GM23248 (cell line): ENCODE measurements at regions not wholly inside any gene's neighbourhood (a gene's known extent, or its start where the extent isn't known, plus 50 kb on each side); places are given as distances from the start of the nearest gene placed in this dataset.

Experiments
- EZH2 ChIP-seq: fragments of 200-600 bp; sonication (generic); IDR thresholded peaks from 2 replicates; pipeline ENCODE4 v1.6.1; 2018; ENCODE audit warnings: antibody characterized with exemption, mild to moderate bottlenecking; ENCODE audit not compliant: insufficient read depth, poor library complexity, severe bottlenecking
- EZH2phosphoT487 ChIP-seq: fragments of 200-600 bp; sonication (generic); IDR thresholded peaks from 2 replicates; pipeline ENCODE4 v1.6.1; 2018; ENCODE audit warnings: antibody characterized with exemption, moderate library complexity, mild to moderate bottlenecking, low read depth; ENCODE audit not compliant: insufficient read depth

DNA sequence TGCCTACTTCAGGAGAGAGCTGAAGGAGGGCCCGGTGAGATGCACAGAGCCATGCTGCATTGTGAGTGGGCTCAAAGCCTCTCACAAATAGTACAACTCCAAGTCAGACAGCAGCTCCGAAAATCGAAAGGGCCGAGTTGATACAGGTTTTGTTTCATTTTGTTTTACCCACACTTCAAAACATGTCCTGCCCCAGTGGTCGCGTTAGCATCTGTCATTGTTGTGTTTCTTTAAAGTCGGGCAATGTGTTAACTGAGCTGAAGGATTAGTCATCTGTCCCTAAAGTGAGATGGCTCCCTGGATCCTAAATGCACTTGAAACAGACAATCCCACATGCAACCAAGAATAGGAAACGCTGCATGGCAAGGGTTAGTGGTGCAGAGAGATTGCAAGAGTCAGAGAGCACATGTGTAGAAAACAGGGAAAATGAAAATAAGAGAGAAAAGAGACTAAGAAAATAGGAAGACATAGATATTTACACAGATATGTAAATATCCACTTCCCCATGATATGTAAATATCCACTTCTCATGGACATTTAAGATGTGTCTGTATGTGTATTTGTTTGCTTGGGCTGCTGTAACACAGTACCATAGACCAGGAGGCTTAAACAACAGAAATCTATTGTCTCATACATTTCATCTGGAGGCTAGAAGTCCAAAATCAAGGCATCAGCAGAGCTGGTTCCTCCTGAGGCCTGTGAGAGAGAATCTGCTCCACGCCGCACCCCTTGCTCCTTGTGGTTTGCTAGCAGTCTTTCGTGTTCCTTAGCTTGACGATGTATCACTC is 131.4 kb upstream of the RAB4A start:
- TF ChIP-seq EZH2phosphoT487 (no peak), EZH2 (no peak)
